HG03196 (cell line): ENCODE measurements at regions not wholly inside any gene's neighbourhood (a gene's known extent, or its start where the extent isn't known, plus 50 kb on each side); places are given as distances from the start of the nearest gene placed in this dataset.

Experiments used
- ATAC-seq: cut with Tn5 transposase; IDR thresholded peaks from one replicate; pipeline ENCODE4 v1.9.1; 2021; ENCODE audit not compliant: unreplicated experiment

DNA sequence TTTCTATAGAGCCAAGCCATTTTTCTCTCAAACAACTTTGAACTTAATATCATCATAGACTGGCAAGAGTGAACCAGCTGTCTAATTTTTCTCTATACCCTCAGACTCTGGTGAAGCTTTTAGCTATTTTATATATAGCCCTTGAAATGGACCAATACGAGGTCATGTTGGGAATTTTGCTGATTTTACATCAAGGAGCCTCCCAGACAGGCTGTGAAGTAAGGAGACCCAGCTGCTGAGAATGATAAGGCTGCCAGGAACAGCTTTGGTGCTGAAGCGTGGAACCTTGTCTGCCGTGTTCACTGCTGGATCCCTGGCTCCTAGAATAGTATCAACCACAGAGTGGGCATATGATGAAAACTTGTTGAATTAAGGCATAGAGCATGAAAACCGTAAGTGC, 326.2 kb upstream of the NAV3 start:
- no peak for ATAC-seq

DNA sequence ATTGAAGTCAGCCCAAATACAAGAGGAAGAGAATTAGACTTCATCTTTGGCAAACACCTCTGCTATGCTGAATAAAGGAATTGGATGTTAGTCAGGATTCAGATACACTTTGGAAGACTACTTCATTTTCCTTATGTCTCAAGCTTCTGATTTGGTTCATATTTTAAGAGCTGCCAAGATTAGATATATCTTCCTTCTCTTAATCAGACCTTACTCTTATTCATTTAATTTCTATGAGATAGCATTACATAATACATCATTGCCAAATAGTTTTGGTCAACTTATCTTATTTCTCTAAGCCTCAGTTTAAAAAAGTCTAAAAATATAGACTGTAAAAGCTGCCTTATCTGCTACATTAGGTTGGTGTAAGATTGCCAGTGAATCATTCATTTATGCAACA, 330.6 kb upstream of the NAV3 start:
- ATAC-seq, result no peak

DNA sequence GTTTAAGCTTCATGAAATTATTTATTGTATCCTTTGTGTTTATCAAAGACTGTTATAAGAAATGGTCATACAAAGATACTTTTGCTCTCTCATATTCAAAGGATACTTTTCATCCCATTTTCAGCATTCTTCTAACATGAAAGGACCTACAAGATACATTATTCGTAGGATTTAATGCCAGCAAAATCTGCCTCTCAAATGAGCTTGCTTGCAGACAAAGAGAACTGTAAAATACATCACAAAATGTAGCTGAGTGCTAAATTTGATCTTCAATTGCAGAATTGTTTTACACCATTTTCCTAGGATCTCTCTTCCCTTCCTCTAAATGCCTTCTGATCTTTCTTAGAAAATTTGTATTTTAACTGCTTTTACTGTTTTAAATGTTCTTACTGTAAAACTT, 333.0 kb upstream of the NAV3 start:
- no peak for ATAC-seq

- ATAC-seq, result no peak
These were observed 334.0 kb upstream of the NAV3 start for GRCh38 chr12:77496714-77497113.

GRCh38 chr12:77494296-77494695, 336.4 kb upstream of the NAV3 start:
- ATAC-seq, result no peak

GRCh38 chr12:77493302-77494168, 337.2 kb upstream of the NAV3 start:
- ATAC-seq, result no peak

DNA sequence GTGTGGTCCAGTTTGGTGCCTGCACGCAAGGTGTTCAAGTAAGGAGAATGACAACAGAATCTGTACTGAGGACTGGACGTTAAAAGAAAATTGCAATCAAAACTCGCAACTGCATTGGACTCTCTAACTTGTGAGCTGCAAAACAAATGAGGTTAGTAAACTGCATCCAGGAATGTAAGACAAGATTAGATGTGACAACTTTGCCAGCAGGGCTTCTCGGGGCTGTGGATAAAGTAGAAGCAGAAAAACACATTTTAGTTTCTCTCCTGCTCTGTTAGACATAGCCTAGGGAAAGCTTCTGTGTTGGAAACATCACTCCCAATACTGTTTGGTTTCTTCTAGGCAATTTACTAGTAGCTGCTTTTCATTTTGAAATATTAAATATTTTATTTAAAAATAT, 338.2 kb upstream of the NAV3 start:
- ATAC-seq, result no peak

- no peak for ATAC-seq
These were observed 341.2 kb upstream of the NAV3 start for GRCh38 chr12:77489331-77489970.

- ATAC-seq, result no peak
These were observed 342.6 kb upstream of the NAV3 start for GRCh38 chr12:77488041-77488620.

DNA sequence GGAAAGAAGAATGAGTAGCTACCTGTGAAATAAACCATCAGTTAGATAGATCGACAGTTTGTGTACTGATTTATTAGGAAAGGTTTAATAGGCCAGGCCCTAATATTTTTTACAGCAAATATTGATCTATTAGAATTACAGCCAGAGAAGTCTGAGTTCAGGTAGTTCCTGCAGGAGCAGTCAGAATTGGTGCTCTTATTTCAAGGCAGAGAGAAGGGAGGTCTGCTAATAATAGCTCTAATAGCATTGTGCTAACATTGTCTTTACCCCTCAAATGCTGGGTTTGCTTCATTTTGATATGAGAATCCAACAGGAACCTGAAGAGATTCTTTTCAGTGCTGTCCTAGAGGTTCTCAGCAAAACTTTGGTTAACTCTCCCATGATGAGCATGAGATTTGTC, 343.8 kb upstream of the NAV3 start:
- ATAC-seq, result no peak

DNA sequence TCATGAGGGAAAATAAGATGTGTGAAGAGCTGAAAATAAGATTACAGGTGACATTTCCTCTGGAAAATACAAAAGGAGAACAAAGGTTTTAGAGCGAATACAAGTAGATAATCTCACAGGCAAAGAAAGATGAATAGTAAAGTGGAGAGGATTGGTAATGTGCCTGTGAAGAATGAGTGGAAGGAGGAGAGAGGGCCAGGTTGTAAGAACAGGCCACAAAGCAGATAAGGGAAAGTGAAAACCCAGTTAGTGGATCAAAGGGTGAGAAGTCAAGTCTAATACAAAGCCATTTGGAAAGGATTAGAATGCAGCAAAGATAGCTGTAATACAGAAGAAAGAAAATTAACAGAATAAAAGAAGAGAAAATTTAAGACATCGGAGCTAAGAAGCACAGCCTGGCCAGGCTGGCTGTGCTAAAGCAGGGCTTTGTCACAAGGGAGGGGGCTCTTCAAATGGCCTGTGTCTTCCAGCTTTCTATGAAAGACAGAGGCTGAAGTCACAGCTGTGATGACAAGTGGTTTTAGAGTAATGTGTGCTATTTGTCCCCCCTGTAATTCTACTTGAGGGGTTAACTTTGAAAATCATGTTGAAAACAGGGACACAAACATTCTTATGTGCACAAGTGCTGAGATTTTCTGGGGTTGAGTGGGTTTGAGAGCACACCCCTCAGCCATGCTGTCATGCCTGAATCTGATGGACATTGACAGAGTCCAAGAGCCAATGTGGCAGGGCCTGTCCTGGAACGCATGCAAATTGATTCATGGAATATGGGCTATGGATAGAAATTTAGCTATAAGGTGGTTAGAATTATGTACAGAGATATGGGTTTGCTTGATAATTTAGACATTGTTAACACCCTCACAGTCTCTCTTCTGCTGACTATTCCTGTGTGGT, 344.5 kb upstream of the NAV3 start:
- no peak for ATAC-seq

GRCh38 chr12:77481687-77482086, 349.0 kb upstream of the NAV3 start:
- no peak for ATAC-seq

GRCh38 chr12:77477907-77478533, 352.7 kb upstream of the NAV3 start:
- ATAC-seq, result no peak

DNA sequence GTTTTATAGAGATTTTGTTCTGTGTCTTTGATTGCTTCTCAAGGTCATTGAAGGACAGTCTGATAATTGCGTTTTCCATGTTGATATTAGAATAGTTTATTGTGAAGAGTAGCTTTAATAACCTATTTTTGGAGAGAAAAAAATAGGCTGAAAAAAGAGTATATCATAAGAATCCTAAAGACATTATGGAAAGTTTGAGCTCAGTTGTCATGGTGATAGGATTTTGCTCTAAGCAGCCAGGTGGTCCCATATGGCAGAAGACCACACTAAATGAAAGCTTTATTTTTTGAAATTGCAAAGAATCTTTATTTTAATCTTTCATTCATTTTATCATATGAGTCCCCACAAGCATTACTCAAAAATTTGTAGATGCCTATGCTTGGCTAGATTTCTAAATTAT, 358.9 kb upstream of the NAV3 start:
- ATAC-seq, result no peak

DNA sequence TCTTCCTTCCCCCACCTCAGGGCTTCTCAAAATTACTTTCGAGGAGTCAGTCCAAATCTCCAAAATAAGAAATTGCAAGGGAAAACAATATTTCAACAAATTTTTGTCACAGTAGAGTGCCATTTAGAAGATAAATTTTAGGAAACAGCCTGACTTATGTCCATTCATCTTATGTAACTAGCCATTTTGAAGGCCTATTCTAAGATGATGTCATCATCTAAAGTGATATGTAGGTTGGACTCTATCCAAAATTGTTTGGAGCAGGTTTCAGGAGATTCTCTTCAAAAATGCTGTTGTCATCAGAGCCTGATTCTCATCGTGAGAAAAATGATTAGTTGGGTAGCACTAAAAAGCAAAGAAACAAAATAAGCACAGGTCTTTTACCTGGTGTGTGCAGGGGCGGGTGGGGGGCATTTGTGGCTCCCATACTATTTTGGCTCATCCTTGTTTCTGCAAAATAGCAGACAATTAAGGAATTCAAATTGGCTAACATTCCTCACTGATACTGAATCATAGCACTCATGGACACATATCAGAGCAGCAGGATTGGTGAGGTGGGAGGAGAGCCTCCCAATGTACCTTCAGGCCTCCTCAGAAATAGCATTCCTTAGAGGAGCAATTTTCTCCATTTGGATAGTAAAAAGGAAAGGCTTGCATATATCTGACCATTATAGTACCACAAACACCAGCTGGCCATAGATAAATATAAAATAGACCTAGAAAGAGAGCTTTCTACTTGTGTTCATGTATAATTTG, 360.9 kb upstream of the NAV3 start:
- no peak for ATAC-seq

DNA sequence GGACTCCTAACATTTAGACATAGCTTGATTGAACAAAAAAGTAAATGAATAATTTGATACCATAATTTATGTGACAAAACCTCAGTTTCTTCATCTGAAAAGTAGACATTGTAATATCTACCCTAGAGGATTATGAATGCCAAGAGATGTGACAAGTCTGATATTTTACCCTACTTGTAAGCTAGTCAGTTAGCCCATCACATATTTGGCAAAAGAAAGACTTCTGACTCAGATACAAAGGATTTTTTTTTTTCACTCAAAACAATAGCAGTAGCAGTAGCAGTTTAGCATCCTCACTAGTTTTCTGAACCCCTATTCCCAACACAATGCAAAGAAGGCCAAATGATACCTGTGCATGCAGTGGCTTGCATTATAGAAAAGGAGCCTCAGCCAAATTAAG, 377.3 kb upstream of the E2F7 start:
- no peak for ATAC-seq

DNA sequence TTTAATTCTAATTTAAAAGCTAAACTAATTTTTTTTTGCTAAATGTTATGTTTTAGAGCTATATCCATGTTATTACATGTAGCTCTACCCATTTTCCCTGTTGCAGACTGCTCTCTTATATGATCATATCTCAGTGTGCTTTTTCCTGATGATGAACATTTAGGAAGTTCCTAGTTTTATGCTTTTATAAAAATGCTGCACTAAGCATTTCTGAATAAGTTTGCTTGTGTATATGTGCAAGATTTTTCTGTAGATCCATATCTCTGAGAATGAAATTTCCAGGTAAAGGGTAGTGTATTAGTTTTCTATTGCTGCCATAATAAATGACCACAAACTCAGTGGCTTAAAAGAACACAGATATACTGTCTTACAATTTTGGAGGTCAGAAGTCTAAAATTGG, 374.4 kb upstream of the E2F7 start:
- no peak for ATAC-seq

DNA sequence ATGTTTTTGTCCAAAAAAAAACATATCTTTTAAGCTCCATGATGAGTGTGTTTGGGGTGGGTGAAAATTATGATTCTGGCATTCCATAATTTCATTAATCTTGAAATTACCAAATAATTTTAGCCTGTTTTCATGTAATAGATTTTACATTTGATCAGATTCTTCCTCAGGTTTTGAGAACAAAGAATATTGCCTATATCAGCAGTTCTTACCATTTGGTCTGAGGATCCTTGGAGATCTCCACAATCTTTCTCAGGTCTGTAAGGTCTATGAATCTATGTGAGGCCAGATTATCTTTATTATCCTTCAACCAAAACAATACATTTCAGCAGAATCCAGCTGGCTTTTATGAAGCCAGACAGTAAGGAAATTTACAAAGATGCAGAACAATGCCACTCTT, 373.3 kb upstream of the E2F7 start:
- ATAC-seq, result no peak

GRCh38 chr12:77437206-77437605, 371.8 kb upstream of the E2F7 start:
- ATAC-seq, result no peak

GRCh38 chr12:77435446-77436091, 370.2 kb upstream of the E2F7 start:
- ATAC-seq, result no peak
